Heart left ventricle (tissue), 13 donors: ENCODE measurements at regions not wholly inside any gene's neighbourhood (a gene's known extent, or its start where the extent isn't known, plus 50 kb on each side); places are given as distances from the start of the nearest gene placed in this dataset.

ENCODE experiments used
- CTCF ChIP-seq, 12 donors: fragments of 200-600 bp; sonication (generic) in 4 of 12; IDR thresholded peaks; one replicate each; pipeline versions ENCODE4 v1.5.0 to v1.8.0; 2018 to 2022; ENCODE audit warnings: antibody characterized with exemption in 12 of 12, mild to moderate bottlenecking in 5 of 12
- POLR2A ChIP-seq, 2 donors: fragments of 450-650 bp; IDR thresholded peaks; one replicate each; pipeline ENCODE4 v1.6.1; 2017; ENCODE audit warnings: antibody characterized with exemption in 2 of 2, mild to moderate bottlenecking in 2 of 2, moderate library complexity in 2 of 2
- donor health status: ischemic (EF 13 %, LVEDD 7.1; RV severe dilation, severe dysfunction).
- donor health status: DM: no; HTN: yes; CAD: no.
- donor health status: DM: no; HTN: no; CAD: no.
- donor health status: ischemic (EF 25% LVEDD 6.9; RV normal size, moderate dysfunction).
- donor health status: ischemic (EF 25% LVEDD 5.7; RV mildly dilated, moderate dysfunction).
- donor health status: ischemic (EF 35%, LVEDD 5.7; RV mildly dilated, moderate dysfunction).
- donor health status: nonischemic (EF 11% LVEDD 7.7; RV severe dilation, severe dysfunction).
- donor health status: DM: yes; HTN: yes; CAD: no.
- donor health status: PGD.
- donor health status: ischemic (EF 29% LVEDD 5.4; RV normal size, mild dysfunction).
- donor health status: nonischemic (EF 23%, LVEDD 6.1; RV moderate dilation, normal function).

GRCh38 chr3:69686056-69686455 lies 53.2 kb upstream of the MITF start:
- TF ChIP-seq POLR2A (IDR thresholded peaks at IDR 0.05): no peak
- TF ChIP-seq CTCF (IDR thresholded peaks at IDR 0.05): no peak
